ENCODE measurements at regions not wholly inside any gene's neighbourhood (a gene's known extent, or its start where the extent isn't known, plus 50 kb on each side); places are given as distances from the start of the nearest gene placed in this dataset.

GRCh38 chrX:45566456-45566855 lies 365.8 kb upstream of the DIPK2B start:
- H4K20me1 ChIP-seq (ENCODE audit: insufficient read depth, low read length), result no peaks in the 10 kb centered on the region
- H2AK9ac ChIP-seq (replicated peaks; ENCODE audit: low read depth, low read length, poor library complexity), result no peak overlapping the region
- DNase-seq (no peak), ATAC-seq (ENCODE audit: low read depth) (no peak)
- no peak for TF ChIP-seq MAZ (IDR thresholded peaks at IDR 0.05; ENCODE audit: borderline replicate concordance, low read depth, low read length)
- H3K36me3 ChIP-seq (ENCODE audit: control insufficient read depth, insufficient read depth, low read length), result no peaks in the 10 kb centered on the region
- no peak overlapping the region for H2AK5ac ChIP-seq (ENCODE audit: low read depth, low read length)
- H3K14ac ChIP-seq (replicated peaks; ENCODE audit: low read depth, low read length), result no peak overlapping the region
- BruUV-seq (replicated peaks), result no TSS peak
- no peak overlapping the region for H3K4me3 ChIP-seq (ENCODE audit: insufficient read depth, low read depth, low read length)
- H2BK120ac ChIP-seq (ENCODE audit: low read depth, low read length), result no peak overlapping the region
- H3K4me1 ChIP-seq (ENCODE audit: control insufficient read depth, insufficient read depth, low read length), result no peaks in the 10 kb centered on the region
- ChIA-PET CTCF (no interaction called here), POLR2A (ENCODE audit: unreplicated experiment) (no interaction called here)
- peaks cover 3% of the 10 kb centered on the region; the same call in 1 of the 2 replicates for H3K27me3 ChIP-seq (ENCODE audit: control insufficient read depth, insufficient read depth, low read length)
- WGBS, 2 experiments (ENCODE audit: extremely low coverage in 2 of 2, insufficient read length in 1 of 2), result no CpG with 5 or more reads among the region's 2 CpGs
- H3K23ac ChIP-seq (ENCODE audit: low read depth, low read length), result no peak overlapping the region
- H2BK5ac ChIP-seq (ENCODE audit: low read depth, low read length, poor library complexity, severe bottlenecking), result no peak overlapping the region
- no peak overlapping the region for H2BK20ac ChIP-seq (ENCODE audit: low read depth, low read length)
- H3K9ac ChIP-seq (ENCODE audit: low read depth, low read length), result no peak overlapping the region
- H3K79me1 ChIP-seq (ENCODE audit: low read depth in 1 of 2, low read length in 2 of 2), result no peaks in the 10 kb centered on the region
- no peak overlapping the region for H3K4ac ChIP-seq (ENCODE audit: low read depth, low read length)
- H3K4me2 ChIP-seq (ENCODE audit: low read depth, low read length), result no peak overlapping the region
- H3K9me1 ChIP-seq (ENCODE audit: insufficient read depth, low read length), result no peaks in the 10 kb centered on the region
- in situ Hi-C loops (cut with MboI; ENCODE audit: low sequenced_read_pairs) (no loop called here), intact Hi-C loops (cut with micrococcal nuclease) (no loop called here), dilution Hi-C loops (cut with HindIII; ENCODE audit: low sequenced_read_pairs, unreplicated experiment) (no loop called here)
- no peak overlapping the region for H2AFZ ChIP-seq (replicated peaks; ENCODE audit: low read length, poor library complexity)
- no peak overlapping the region for H4K5ac ChIP-seq (ENCODE audit: low read depth, low read length)
- no peak overlapping the region for H3K18ac ChIP-seq (ENCODE audit: low read depth, low read length)
- H3K27ac ChIP-seq (ENCODE audit: insufficient read depth, low read length), result no peak overlapping the region
- H4K8ac ChIP-seq (ENCODE audit: low read depth in 2 of 2, low read length in 2 of 2), result no peak overlapping the region
- no peaks in the 10 kb centered on the region for H3K9me3 ChIP-seq (ENCODE audit: control insufficient read depth, insufficient read depth, low read length)
- no peak overlapping the region for H2BK15ac ChIP-seq (ENCODE audit: low read depth, low read length)
- no peak overlapping the region for H3K56ac ChIP-seq (ENCODE audit: extremely low read depth, insufficient read depth, low read length)
- H4K91ac ChIP-seq (ENCODE audit: insufficient read depth, low read depth, low read length), result no peak overlapping the region

Data from IMR-90 (cell line).